ENCODE measurements at regions not wholly inside any gene's neighbourhood (a gene's known extent, or its start where the extent isn't known, plus 50 kb on each side); places are given as distances from the start of the nearest gene placed in this dataset.

DNA sequence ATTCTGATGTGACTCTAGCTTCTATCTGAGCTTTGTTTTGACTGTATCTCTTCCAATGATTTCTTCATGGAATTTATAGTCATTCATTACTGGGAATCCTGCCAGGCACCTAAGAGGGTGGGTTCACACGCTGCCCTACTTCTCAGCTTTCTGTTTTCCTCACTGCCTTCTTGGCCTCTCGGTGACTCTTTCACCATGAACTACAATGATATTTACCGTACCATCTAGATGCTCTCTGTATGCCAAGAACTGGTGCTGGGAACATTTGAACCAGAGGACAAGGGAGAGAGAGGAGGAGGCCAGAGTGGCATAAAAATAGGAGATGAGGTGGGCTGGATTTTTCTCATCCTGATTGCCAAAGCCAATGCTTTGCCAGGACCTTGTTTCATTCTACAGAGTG, 280.0 kb upstream of the P2RY1 start:
- in situ Hi-C loops (cut with HindIII; ENCODE audit: low pct_unique_long_range_greater_than_20kb, low sequenced_read_pairs): no loop called here
- no peak for DNase-seq (ENCODE audit: low read depth in 1 of 2, low spot score in 1 of 2)

DNA sequence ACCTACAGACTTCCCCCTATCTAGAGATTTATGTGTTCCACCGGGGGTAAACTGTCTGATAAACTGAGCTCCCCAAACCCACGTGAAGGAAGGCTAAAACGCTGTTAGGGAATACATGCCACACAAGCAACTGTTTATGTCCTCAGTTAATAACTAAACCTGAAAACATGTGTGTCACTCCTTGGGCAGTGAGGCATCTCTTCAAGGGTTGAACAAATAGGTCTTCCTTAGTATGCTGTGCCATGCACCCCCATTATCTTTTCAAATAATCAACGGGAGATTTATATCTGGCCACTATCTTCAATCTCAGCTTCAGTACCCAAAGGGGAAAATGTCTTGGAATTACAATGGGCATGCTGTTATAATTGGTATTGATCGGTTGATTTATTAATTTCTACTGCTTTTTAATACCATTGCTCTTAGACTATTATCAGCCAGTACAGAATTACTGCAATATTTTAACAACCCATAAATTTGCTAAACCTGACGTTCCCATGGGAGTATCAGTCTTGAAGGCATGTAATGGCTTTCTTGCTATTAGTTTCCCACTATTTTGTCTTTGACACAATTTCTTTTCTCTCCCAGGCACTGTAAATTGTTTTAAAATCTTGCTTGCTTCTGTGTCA, 279.2 kb upstream of the P2RY1 start:
- TF ChIP-seq JUND (IDR thresholded peaks at IDR 0.05; ENCODE audit: low read depth): no peak
- no peak for DNase-seq (ENCODE audit: low read depth in 1 of 2, low spot score in 1 of 2)
- in situ Hi-C loops (cut with HindIII; ENCODE audit: low pct_unique_long_range_greater_than_20kb, low sequenced_read_pairs): no loop called here

More for the DNA sequence above, 280.0 kb upstream of the P2RY1 start:
- TF ChIP-seq JUND (IDR thresholded peaks at IDR 0.05; ENCODE audit: low read depth): no peak

DNA sequence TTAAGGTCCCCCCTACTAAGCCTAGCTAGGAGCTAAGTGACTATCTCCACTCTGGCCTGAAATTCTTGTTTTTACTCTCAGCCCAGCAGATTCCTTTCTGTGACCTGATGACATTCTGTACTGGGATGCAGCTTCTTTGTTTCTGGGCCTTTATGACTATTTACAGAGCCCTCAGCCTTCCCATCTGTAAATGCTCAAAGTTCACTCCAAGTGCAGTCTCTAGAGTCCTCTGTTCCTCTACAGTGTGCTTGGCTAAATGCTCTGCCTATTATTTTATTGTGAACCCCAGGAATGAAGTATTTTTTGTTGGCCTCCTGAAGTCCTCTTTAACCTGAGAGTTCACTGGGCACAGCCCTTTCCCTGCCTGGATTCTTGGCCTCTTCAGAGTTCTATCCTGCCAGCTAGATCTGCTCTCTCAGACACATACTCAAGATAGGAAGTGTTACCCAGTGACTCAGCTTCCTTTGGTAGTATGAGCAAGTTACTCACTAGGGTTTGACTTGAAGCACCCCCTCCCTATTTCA, 278.1 kb upstream of the P2RY1 start:
- TF ChIP-seq JUND (IDR thresholded peaks at IDR 0.05; ENCODE audit: low read depth): no peak
- in situ Hi-C loops (cut with HindIII; ENCODE audit: low pct_unique_long_range_greater_than_20kb, low sequenced_read_pairs): no loop called here
- no peak for DNase-seq (ENCODE audit: low read depth in 1 of 2, low spot score in 1 of 2)

DNA sequence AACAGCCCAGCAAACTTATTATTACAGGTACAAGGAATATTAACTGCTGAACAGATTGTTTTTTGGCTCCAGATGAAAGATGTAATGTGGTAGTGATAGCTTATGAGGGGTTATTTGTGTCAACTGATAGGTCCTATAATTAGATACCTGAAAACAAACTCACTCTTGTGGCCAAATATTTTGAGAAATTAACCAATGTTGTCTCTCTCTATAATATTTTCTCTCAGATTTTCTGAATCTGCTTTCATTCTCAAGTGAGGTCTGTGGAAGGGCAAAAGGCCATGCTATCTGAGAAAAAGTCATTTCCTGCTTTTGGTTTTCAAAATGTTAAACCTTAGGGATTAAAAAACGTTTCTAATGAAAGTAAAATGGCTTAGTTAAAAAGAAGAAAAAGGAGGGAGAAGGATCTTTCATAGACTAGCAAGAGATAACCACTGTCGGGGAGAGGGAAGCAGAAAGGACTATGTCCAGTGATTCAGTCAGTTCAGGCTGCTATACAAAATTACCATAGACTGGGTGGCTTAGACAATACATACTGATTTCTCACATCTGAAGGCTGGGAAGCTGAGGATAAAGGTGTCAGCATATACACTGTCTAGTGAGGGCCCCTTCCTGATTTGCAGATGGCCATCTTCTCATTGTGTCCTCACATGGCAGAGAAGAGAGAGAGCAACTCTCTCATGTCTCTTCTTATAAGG, 277.5 kb upstream of the P2RY1 start:
- in situ Hi-C loops (cut with HindIII; ENCODE audit: low pct_unique_long_range_greater_than_20kb, low sequenced_read_pairs): no loop called here
- TF ChIP-seq JUND (IDR thresholded peaks at IDR 0.05; ENCODE audit: low read depth): no peak

DNA sequence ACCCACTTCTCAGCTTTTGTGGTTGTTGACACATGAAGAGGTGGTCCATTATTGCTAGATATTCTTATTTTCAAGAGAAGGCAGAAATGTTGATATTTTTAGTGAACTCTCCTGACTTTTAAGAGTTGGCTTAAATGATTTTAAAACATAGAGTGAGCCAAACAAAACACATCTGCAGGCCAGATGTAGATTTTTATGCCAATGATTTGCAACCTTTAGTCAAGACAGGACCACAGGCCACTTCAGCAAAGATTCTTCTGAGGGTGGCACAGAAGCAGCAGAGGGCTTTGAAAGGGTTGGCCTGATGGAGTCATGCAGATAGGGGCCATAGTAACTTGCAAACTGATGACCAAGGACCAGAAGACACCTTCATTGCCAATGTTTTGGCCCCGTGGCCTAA, 276.5 kb upstream of the P2RY1 start:
- DNase-seq (ENCODE audit: low read depth in 1 of 2, low spot score in 1 of 2): no peak
- in situ Hi-C loops (cut with HindIII; ENCODE audit: low pct_unique_long_range_greater_than_20kb, low sequenced_read_pairs): no loop called here
- no peak for TF ChIP-seq JUND (IDR thresholded peaks at IDR 0.05; ENCODE audit: low read depth)

More for the DNA sequence above, 277.5 kb upstream of the P2RY1 start:
- no peak for DNase-seq (ENCODE audit: low read depth in 1 of 2, low spot score in 1 of 2)

DNA sequence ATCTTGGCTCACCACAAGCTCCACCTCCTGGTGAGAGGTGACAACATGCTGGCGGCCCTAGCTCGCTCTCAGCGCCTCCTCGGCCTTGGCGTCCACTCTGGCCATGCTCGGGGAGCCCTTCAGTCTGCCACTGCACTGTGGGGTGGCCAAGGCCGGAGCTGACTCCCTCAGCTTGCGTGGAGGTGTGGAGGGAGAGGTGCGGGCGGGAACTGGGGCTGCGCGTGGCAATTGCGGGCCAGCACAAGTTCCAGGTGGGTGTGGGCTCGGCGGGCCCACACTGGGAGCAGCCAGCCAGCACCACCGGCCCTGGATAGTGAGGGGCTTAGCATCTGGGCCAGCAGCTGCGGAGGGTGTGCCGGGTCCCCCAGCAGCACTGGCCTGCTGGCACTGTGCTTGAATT, 275.7 kb upstream of the P2RY1 start:
- no peak for TF ChIP-seq JUND (IDR thresholded peaks at IDR 0.05; ENCODE audit: low read depth)
- in situ Hi-C loops (cut with HindIII; ENCODE audit: low pct_unique_long_range_greater_than_20kb, low sequenced_read_pairs): no loop called here
- no peak for DNase-seq (ENCODE audit: low read depth in 1 of 2, low spot score in 1 of 2)

DNA sequence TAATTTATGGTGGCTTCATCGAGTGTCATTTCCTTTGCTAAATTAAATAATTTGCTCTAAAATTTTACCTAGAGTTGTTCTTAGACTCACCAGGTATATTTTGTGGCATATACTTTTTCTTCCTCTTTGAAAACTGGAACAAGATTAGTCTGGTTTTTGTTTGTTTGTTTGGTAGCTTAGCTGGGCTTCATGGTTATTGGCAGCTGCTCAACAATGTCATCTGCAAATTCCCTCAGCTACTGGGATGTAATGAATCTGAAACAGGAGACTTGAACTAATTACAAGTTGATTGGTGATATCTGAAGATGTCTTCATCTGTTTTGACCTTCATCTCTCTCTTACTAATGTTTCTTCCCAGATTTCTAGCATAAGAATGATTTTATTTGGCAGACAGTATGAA, 270.5 kb upstream of the P2RY1 start:
- DNase-seq (ENCODE audit: low read depth in 1 of 2, low spot score in 1 of 2): peak in 1 of 2 experiments; percentile 33
- in situ Hi-C loops (cut with HindIII; ENCODE audit: low pct_unique_long_range_greater_than_20kb, low sequenced_read_pairs): no loop called here
- no peak for TF ChIP-seq JUND (IDR thresholded peaks at IDR 0.05; ENCODE audit: low read depth)

DNA sequence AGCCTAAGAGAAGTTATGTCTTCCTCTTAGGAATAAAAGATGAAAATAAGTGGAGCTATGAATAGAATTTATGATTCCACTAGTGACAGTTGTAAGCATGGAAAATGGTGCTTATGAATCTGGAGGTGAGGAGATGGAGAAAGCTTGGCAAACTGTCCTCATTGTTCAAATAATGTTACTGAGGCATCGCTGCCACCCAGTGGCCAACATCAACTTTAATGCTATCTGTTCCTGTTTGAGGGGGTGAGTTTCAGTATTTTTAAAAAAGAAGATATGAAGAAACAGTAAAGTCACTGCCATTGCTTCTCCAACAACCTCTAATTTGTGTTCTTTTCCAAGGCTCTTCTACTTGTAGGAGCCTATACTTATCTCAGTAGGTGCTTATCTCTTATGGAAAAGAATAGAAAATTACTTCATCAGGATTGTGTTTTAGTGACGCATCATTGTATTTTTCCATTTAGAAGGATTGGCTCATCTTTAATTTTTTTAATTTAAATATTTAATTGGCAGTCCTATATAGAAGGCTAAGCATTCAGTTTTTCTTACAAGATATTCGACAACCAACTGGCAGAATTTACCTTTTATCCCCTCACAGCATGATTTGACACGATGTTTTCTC, 260.4 kb upstream of the P2RY1 start:
- peak; percentile 40 to 74 for DNase-seq (ENCODE audit: low read depth in 1 of 2, low spot score in 1 of 2)
- TF ChIP-seq JUND (IDR thresholded peaks at IDR 0.05; ENCODE audit: low read depth): no peak
- in situ Hi-C loops (cut with HindIII; ENCODE audit: low pct_unique_long_range_greater_than_20kb, low sequenced_read_pairs): no loop called here

DNA sequence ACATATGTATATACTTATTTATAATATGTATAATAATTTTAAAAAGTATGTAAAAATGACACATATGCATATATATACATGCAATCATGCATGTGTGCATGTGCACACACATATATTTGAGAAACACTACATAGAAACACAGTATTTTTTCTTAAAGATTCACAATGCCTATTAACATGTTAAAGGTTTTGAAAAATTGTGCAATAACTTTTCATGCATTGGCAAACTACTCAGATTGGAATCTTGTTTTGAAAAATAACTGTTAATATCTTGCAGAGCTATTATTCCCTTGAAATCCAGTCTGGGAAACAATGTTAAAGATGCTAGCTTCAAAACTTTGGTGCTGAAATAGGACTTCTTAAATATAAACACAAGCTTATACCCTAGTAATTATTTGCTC, 256.2 kb upstream of the P2RY1 start:
- in situ Hi-C loops (cut with HindIII; ENCODE audit: low pct_unique_long_range_greater_than_20kb, low sequenced_read_pairs): no loop called here
- no peak for TF ChIP-seq JUND (IDR thresholded peaks at IDR 0.05; ENCODE audit: low read depth)
- DNase-seq (ENCODE audit: low read depth in 1 of 2, low spot score in 1 of 2): no peak

DNA sequence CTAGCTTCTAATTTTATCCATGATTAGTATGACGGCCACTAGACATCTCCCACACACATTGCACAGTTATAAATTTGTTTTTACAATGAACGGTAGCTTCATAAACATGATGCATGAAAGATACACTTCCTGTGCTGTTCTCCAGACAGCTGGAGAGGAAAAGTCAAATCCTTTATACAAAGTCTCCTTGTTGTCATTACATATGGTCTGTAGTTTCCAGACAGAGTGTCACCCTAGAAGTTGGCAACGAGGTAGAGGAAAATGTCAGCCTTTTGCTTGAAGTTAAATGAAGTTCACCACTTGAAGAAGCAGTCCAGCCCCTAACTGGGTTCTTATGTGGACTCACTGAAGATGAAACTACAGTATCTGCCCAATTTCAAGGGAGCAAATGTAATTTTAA, 253.0 kb upstream of the P2RY1 start:
- no peak for TF ChIP-seq JUND (IDR thresholded peaks at IDR 0.05; ENCODE audit: low read depth)
- DNase-seq (ENCODE audit: low read depth in 1 of 2, low spot score in 1 of 2): no peak
- in situ Hi-C loops (cut with HindIII; ENCODE audit: low pct_unique_long_range_greater_than_20kb, low sequenced_read_pairs): no loop called here

DNA sequence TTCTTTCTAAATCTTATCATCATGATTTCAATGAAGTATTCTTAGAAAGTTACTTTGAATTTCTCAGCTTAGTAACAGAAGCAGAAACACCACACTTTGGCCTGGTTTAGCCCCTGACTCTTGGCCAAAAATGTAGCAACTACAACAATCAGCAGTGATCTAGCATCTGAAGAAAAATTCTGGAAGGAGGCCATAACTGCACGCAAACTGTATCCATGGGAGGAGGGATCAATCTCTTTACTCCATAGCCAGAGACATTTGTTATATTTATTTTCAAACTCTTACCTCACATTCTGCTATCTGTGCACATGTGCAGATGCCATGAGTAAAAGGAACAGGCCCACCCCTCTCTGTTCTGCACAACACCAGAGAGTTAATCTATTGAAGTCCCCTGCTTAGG, 251.0 kb upstream of the P2RY1 start:
- DNase-seq (ENCODE audit: low read depth in 1 of 2, low spot score in 1 of 2): no peak
- in situ Hi-C loops (cut with HindIII; ENCODE audit: low pct_unique_long_range_greater_than_20kb, low sequenced_read_pairs): no loop called here
- no peak for TF ChIP-seq JUND (IDR thresholded peaks at IDR 0.05; ENCODE audit: low read depth)

DNA sequence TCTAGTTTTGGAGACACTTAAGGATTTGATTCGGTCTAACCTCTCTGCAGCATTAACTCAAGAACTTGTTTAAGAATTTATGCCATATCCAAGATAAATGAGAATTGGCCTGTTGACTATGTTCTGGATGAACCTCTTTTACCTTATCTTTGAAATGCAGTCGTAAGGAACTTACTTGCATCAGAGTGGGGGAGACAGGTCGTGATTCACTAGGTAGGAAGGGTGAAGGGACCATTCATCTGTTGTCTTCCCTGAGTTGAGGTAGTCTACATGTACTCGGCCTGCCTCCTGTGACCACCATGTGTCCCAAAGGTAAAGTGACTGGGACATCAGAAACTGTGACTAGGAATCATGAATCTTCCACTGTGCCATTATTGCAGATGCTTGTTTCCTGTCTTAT, 248.0 kb upstream of the P2RY1 start:
- no peak for TF ChIP-seq JUND (IDR thresholded peaks at IDR 0.05; ENCODE audit: low read depth)
- in situ Hi-C loops (cut with HindIII; ENCODE audit: low pct_unique_long_range_greater_than_20kb, low sequenced_read_pairs): no loop called here
- no peak for DNase-seq (ENCODE audit: low read depth in 1 of 2, low spot score in 1 of 2)

DNA sequence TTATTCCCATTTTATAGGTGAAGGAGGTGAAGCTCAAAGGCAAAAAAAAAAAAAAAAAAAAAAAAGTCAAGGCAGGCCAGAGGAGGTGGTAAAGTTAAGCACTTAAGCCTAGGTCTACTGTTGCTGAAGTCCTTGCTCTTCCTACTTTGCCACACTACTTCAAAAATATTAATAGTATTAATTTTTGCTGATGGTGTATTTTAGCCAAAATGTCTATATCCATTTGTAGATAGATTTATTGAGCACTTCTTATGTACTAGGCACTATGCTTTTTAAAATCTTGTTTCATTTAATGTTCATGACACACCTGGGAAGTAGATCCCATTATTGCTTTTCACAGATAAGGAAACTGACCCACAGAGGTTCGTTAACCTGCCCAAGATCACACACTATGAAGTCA, 247.1 kb upstream of the P2RY1 start:
- in situ Hi-C loops (cut with HindIII; ENCODE audit: low pct_unique_long_range_greater_than_20kb, low sequenced_read_pairs): no loop called here
- DNase-seq (ENCODE audit: low read depth in 1 of 2, low spot score in 1 of 2): no peak
- TF ChIP-seq JUND (IDR thresholded peaks at IDR 0.05; ENCODE audit: low read depth): no peak
